ENCODE measurements at regions not wholly inside any gene's neighbourhood (a gene's known extent, or its start where the extent isn't known, plus 50 kb on each side); places are given as distances from the start of the nearest gene placed in this dataset.

DNA sequence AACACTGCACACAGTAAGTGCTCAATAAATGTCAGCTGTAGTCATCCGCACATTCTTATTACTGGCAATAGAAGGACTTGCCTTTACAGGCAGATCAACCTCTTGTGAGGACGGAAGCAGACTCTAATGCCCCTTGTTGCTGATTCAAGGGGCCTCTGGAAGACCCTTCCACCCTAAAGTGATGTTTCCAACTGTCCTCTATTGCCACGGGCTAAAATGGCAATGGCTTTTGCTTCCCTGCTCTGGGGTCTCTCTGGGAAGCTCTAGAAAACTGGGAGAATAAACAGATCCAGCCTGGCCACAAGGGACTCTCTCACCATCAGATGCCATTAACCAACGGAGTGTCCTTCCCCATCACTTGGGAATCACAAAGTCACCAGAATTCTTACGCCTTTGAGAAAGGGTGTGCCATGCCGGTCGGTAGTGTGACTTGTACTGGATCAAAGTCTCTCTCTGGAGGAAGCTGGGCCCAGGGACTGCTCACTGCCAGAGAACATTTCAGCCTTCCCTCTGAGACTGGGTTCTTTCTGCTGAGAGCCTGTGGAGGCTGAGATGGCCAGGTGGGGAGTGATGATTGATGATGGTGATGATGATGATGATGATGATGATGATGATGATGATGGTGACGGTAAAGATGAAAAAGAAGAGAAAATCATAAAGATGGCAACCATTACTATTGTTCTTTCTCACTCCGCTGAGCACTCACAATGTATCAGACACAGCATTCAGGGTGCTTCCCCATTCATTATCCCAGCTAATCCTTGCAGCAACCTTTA, 146.8 kb downstream of the CYLD start (continued):
- TF ChIP-seq, protein P1, sequence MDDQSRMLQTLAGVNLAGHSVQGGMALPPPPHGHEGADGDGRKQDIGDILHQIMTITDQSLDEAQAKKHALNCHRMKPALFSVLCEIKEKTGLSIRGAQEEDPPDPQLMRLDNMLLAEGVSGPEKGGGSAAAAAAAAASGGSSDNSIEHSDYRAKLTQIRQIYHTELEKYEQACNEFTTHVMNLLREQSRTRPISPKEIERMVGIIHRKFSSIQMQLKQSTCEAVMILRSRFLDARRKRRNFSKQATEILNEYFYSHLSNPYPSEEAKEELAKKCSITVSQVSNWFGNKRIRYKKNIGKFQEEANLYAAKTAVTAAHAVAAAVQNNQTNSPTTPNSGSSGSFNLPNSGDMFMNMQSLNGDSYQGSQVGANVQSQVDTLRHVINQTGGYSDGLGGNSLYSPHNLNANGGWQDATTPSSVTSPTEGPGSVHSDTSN (IDR thresholded peaks at IDR 0.05): no peak

DNA sequence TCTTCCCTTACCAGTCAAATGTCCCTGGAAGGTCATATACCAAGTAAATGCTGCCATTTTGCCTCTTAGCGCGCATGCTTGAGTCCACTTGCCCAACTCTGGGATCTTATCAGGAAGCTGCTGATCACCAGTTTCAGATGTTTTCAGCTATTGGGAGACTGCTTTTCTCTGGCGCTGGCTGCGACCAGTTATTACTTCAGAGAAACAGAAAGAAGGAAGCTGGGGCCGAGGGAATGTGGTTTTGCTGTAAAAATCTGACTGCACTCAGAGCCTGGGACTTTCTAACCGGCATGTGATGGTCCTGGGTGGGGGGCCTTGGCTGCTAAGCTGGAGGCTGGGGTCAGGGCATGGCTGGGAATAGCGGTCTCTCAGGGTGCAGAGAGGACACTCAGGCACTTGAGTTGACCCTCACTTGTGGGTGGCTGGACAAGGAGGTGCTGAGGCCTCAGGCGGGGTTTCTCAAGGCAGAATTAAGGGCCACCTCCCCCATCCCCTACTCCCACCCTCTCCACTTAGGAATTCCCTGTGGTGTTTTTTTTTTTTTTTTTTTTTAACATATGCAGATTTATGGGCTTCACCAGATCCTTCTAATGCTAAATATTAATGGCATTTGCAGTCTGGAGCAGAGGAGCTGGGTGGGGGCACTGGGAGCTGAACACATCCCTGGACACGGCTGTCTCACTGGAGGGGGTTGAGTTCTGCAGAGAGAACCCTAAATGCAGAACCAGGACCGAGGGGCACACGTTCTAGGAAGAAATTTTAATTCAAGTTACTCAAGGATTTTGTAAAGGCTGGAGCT, 145.8 kb downstream of the CYLD start:
- Histone ChIP-seq H3K79me2 (ENCODE audit: insufficient read depth) (no peaks in the 10 kb centered on the region), H3K9me3 (no peaks in the 10 kb centered on the region), H3K27ac (ENCODE audit: low read depth in 2 of 2, low read length in 1 of 2) (no peak overlapping the region), H3K4me2 (no peak overlapping the region), H3K4me3 (ENCODE audit: low read depth in 2 of 2, low read length in 1 of 2) (no peak overlapping the region), H3K9me2 (no peaks in the 10 kb centered on the region), H3K9ac (no peak overlapping the region), H4K20me1 (ENCODE audit: insufficient read depth) (no peaks in the 10 kb centered on the region), H3F3A (replicated peaks; ENCODE audit: insufficient read depth) (no peaks in the 10 kb centered on the region), H3K4me1 (ENCODE audit: control insufficient read depth in 1 of 2, insufficient read depth in 2 of 2, low read depth in 1 of 2, low read length in 1 of 2) (no peaks in the 10 kb centered on the region), H3K27me3 (ENCODE audit: insufficient read depth) (no peaks in the 10 kb centered on the region), H2AFZ (ENCODE audit: low read depth) (no peak overlapping the region), H3K36me3 (replicated peaks in 1 of 2; ENCODE audit: control insufficient read depth in 1 of 2, insufficient read depth in 2 of 2, low read length in 1 of 2) (no peaks in the 10 kb centered on the region)
- no peak for DNase-seq
- TF ChIP-seq TAF1 (IDR thresholded peaks at IDR 0.05; ENCODE audit: borderline replicate concordance, low read depth, low read length) (no peak), RAD21 (IDR thresholded peaks at IDR 0.05; ENCODE audit: low read length) (no peak), EZH2phosphoT487 (IDR thresholded peaks at IDR 0.05; ENCODE audit: borderline replicate concordance, low read depth) (no peak), ELF1 (IDR thresholded peaks at IDR 0.05) (no peak), SIN3A (IDR thresholded peaks at IDR 0.05; ENCODE audit: borderline replicate concordance, low read depth, low read length) (no peak), GABPA (IDR thresholded peaks at IDR 0.05; ENCODE audit: low read depth) (no peak)
- TF ChIP-seq, protein P2, sequence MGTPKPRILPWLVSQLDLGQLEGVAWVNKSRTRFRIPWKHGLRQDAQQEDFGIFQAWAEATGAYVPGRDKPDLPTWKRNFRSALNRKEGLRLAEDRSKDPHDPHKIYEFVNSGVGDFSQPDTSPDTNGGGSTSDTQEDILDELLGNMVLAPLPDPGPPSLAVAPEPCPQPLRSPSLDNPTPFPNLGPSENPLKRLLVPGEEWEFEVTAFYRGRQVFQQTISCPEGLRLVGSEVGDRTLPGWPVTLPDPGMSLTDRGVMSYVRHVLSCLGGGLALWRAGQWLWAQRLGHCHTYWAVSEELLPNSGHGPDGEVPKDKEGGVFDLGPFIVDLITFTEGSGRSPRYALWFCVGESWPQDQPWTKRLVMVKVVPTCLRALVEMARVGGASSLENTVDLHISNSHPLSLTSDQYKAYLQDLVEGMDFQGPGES (IDR thresholded peaks at IDR 0.05; ENCODE audit: low read depth, low read length): no peak
- TF ChIP-seq, protein P1 (IDR thresholded peaks at IDR 0.05): no peak
- TF ChIP-seq, protein P3, sequence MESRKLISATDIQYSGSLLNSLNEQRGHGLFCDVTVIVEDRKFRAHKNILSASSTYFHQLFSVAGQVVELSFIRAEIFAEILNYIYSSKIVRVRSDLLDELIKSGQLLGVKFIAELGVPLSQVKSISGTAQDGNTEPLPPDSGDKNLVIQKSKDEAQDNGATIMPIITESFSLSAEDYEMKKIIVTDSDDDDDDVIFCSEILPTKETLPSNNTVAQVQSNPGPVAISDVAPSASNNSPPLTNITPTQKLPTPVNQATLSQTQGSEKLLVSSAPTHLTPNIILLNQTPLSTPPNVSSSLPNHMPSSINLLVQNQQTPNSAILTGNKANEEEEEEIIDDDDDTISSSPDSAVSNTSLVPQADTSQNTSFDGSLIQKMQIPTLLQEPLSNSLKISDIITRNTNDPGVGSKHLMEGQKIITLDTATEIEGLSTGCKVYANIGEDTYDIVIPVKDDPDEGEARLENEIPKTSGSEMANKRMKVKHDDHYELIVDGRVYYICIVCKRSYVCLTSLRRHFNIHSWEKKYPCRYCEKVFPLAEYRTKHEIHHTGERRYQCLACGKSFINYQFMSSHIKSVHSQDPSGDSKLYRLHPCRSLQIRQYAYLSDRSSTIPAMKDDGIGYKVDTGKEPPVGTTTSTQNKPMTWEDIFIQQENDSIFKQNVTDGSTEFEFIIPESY (IDR thresholded peaks at IDR 0.05; ENCODE audit: borderline replicate concordance, low read depth): no peak
- TF ChIP-seq, protein P4, sequence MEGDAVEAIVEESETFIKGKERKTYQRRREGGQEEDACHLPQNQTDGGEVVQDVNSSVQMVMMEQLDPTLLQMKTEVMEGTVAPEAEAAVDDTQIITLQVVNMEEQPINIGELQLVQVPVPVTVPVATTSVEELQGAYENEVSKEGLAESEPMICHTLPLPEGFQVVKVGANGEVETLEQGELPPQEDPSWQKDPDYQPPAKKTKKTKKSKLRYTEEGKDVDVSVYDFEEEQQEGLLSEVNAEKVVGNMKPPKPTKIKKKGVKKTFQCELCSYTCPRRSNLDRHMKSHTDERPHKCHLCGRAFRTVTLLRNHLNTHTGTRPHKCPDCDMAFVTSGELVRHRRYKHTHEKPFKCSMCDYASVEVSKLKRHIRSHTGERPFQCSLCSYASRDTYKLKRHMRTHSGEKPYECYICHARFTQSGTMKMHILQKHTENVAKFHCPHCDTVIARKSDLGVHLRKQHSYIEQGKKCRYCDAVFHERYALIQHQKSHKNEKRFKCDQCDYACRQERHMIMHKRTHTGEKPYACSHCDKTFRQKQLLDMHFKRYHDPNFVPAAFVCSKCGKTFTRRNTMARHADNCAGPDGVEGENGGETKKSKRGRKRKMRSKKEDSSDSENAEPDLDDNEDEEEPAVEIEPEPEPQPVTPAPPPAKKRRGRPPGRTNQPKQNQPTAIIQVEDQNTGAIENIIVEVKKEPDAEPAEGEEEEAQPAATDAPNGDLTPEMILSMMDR (IDR thresholded peaks at IDR 0.05): no peak
- TF ChIP-seq, protein P5, sequence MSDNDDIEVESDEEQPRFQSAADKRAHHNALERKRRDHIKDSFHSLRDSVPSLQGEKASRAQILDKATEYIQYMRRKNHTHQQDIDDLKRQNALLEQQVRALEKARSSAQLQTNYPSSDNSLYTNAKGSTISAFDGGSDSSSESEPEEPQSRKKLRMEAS (IDR thresholded peaks at IDR 0.05; ENCODE audit: low read depth): no peak
- WGBS (ENCODE audit: low lambda C conversion rate): 28% methylated on average over 10 of the region's 11 CpGs
- POLR2A ChIA-PET: no interaction called here
- CTCF ChIA-PET: interaction anchor here (1.0 kb wide), 1 partner anchor 9 kb away, joined by 4 read pairs; no protein-coding TSS in a partner anchor

All from SK-N-SH (cell line).